C1 segment of cervical spinal cord (tissue), 14 donors: ENCODE measurements at regions not wholly inside any gene's neighbourhood (a gene's known extent, or its start where the extent isn't known, plus 50 kb on each side); places are given as distances from the start of the nearest gene placed in this dataset.
"Not testable (repeated sequence)": the region's sequence is repeated elsewhere in the genome, so short reads cannot be mapped to it uniquely, and the experiment has no call there.

Experiments used
- DNase-seq, 14 donors: peaks; one replicate each; lab custom pipeline; 2025; lab: John Stamatoyannopoulos, UW

- no peak for DNase-seq
Measured at GRCh38 chr6:94251878-94252277, 832.5 kb upstream of the EPHA7 start.

- no peak for DNase-seq
Measured at GRCh38 chr6:94245395-94245794, 826.0 kb upstream of the EPHA7 start.

DNA sequence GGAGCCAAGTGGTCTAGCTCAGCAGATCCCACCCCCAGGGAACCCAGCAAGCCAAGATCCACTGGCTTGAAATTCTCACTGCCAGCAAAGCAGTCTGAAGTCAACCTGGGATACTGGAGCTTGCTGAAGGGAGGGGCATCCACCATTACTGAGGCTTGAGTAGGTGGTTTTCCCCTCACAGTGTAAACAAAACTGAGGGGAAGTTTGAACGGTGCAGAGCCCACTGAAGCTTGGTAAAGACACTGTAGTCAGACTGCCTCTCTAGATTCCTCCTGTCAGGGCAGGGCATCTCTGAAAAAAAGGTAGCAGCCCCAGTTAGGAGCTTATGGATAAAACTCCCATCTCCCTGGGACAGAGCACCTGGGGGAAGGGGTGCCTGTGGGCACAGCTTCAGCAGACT, 819.5 kb upstream of the EPHA7 start:
- no peak for DNase-seq

DNA sequence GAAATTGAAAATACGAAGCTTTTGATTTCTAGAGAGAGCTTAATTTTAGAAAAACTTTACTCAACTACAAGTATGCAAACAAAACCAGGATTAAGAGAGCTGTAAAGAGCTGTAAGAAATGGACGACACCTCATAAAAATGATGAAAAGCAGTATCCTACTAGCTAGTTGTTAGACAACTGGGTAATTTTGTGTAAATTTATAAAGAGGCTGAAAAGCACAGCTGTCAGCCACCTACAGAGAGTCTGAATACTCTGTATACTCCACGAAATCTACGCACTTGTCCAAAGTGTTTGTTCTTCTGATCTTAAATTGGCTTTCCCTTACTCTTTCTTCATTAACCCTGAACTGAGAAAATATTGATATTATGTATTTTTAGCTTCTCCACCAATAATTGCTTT, 808.4 kb upstream of the EPHA7 start:
- DNase-seq: no peak

- DNase-seq: no peak
Measured at GRCh38 chr6:94217836-94218235, 798.5 kb upstream of the EPHA7 start.

GRCh38 chr6:94215552-94215951, 796.2 kb upstream of the EPHA7 start:
- peak in 1 of 14 donors; percentile 79 for DNase-seq

- no peak for DNase-seq
Measured at GRCh38 chr6:94213226-94213625, 793.9 kb upstream of the EPHA7 start.

- DNase-seq: peak in 1 of 14 donors; percentile 33
Measured at GRCh38 chr6:94196891-94197290, 777.5 kb upstream of the EPHA7 start.

DNA sequence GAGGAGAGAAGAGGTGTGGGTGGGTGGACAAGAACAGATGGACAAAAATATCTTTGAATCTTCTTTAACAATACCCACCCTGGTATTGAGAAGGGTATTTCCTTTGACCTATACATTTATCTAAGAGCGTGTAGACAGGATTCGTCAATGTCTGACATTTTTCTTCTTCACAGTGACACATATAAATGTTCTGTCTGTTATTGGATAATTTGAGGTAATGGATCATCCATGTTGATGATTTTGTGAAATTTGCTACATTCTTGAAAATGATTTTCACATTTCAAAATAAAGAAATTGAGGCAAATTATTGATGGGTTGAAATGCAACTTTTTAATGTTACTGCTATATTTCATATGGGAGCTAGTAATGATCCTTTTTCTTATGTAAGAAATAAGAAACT, 770.7 kb upstream of the EPHA7 start:
- DNase-seq: no peak

DNA sequence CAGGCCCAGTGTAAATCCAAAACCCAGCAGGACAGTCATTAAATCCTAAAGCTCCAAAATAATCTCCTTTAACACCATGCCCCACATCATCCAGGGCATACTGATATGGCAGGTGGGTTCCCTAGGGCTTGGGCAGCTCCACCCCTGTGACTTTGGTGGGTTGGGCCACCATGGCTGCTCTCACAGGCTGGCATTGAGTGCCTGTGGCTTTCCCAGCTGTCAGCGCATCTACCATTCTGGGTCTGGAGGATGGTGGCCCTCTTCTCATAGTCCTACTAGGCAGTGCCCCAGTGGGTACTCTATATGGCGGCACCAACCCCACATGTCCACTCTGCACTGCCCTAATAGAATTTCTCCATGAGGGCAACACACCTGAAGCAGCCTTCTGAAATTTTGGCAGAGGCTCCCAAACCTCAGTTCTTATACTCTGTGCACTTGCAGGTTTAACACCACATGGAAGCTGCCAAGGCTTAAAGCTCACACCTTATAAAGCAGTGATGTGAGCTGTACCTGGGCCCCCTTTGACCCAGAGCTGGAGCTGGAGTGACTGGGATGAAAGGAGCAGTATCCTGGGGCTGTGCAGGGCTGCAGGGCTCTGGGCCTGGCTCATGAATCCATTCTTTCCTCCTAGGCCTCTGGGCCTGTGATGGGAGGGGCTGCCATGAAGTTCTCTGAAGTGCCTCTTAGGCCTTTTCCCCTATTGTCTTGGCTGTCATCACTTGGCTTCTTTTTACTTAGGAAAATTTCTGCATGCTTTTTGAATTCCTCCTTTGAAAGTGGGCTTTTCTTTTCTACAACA, 765.5 kb upstream of the EPHA7 start:
- no peak for DNase-seq

DNA sequence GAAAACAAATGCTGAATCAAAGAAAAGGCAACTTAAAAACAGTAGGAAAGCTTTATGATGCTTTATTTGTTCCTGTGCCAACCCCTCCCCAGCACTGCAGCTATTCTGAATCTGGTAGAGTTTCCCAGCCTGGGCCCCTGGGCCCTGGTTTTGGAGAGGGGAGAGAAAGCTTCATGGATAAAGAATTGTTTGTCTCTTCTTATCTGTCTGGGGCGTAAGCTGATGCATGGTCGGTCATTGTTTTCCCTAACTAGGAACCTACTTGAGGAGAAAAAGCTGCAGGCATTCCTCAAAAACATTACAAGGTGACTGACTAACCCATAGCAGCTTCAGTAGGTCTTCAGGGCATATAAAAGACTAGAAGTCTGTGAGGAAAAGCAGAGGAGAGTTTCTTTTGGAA, 758.1 kb upstream of the EPHA7 start:
- no peak for DNase-seq

GRCh38 chr6:94175465-94175864, 756.1 kb upstream of the EPHA7 start:
- no peak for DNase-seq

DNA sequence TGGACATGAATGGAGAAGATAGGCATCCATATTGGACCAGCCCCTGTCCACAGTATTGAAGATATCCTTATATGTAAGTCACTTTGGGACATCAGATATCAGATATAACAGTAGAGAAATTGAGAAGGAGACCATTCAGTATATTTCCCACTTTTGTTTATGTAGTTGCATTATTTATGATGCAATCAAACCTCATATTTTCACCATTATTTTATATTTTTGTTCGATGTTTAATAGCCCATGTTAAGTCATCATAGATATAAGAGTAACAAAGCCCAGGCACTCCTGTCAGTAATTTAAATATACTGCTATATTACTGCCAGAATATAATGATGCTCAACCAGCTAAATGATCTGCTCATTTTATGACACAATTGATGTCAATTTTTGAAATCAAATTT, 744.5 kb upstream of the EPHA7 start:
- DNase-seq: no peak

DNA sequence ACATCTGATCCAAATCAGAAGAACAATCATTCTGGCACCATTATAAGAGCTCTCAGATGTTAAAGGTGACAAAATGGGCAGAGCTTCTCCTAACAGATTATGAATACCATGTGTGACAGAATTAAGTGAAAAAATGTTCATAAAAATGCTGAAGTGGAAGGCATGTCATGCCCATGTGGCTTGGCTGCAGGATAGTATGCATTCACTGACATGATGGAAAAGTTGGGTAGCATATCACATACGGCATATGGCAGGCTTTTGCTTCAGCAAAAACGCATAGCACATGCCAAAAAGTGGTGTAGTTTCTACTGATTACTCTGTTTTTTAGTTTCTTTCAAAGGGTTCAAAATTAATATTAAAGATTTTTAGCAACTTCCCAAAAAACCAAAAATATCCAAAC, 731.5 kb upstream of the EPHA7 start:
- DNase-seq: no peak

GRCh38 chr6:94144807-94145206, 725.4 kb upstream of the EPHA7 start:
- DNase-seq: no peak

DNA sequence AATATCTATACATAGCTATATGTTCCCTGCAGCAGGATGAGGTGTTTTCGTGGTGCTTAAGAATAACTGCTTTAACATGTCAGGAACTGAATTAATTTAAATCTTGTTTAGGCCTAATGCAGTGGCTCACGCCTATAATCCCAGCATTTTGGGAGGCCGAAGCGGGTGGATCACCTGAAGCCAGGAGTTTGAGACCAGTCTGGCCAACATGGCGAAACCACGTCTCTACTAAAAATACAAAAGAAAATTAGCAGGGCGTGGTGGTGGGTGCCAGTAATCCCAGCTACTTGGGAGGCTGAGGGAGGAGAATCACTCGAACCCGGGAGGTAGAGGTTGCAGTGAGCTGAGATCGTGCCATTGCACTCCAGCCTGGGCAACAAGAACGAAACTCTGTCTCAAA, 717.8 kb upstream of the EPHA7 start:
- not testable (repeated sequence) for DNase-seq

DNA sequence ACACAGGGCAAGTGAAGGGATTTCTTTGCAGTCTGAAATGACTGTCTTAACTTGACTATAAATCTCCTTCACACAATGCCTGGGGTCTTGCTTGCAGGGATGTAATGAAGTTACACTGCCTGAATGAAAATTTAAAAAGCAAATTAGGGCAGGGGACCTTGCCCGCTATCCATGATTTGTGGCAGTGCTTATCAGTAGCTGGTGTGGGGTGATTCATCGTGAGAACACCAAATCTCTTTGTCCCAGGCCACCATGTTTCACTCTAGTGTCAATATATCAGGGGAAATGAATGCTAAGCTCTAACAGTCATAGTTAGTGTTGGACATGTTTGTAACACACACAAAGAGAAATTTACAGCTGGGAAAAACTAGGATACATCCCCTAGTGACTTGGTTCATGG, 713.7 kb upstream of the EPHA7 start:
- no peak for DNase-seq

DNA sequence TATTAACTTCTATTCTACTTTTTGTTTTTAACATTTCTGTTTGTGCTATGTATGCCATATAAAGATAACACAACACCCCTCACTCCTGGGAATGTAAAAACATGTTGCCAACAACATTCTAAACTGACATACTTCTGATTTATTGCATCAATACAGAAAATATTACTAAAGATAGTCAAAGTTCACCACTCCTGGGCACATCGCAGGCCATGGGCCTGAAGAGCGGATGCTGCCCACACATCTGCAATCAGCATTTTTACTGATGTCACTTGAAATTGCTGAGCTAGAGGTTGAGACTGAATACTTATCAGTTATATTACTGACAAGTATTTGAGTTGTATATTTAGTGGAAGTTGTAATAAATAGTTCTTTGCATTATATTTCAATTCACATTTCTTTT, 711.9 kb upstream of the EPHA7 start:
- no peak for DNase-seq

- peak in 2 of 14 donors; percentile 4 to 34 for DNase-seq
Measured at GRCh38 chr6:94130478-94130877, 711.1 kb upstream of the EPHA7 start.

GRCh38 chr6:94129926-94130325, 710.6 kb upstream of the EPHA7 start:
- no peak for DNase-seq

DNA sequence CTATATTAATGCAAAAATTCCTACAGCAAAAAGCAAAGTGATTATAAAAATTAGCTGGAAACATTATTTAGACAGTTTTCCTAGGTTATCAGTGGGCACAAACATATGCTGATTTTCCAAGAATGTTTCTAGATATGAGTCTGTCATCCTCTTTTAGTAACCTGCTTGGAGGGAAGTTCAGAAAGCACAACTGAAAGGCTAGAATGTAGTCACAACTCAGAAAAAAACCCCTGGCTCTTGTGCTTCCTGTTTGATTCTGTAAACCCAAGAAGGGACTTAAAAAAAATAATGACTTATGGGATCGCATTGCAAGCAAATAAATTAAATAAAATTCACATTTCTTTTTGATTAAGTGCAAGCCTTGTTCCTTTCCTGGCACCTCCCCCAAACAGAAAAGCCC, 708.4 kb upstream of the EPHA7 start:
- no peak for DNase-seq

DNA sequence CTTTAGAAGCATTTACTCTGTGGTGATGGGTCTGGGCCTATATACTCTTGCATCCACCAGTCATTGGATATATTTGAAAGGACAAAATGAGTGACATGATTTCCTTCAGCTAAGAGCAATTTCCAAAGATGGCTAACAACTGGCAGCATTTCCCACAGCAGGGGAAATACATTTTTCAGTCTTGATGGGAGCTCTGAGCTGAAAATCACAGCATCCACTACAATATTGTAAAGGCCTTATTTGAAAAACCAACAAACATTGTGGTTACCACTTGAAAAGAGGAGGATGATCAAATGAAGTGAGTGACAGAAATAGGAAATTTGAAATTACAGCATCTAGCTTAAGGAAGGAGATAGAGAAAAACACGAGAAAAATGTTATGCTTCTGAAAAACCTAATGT, 705.0 kb upstream of the EPHA7 start:
- DNase-seq: no peak

DNA sequence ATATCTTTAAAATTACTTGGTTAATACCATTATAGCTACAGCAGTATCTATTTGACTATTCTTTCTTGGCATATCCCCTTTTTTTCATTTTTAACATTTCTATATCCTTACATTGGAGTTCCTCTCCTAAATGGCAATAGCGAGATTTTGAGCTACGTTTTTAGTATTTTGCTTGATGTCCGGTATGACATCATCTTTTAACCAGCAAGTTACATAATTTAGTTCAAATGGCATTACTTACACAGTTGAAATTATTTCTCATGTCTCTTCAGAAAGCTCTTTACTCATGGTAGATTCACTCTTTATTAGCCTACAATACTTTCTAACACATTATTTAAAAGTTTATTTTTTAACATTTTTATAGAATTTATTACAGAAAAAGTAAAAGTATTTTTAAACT, 701.7 kb upstream of the EPHA7 start:
- DNase-seq: no peak

DNA sequence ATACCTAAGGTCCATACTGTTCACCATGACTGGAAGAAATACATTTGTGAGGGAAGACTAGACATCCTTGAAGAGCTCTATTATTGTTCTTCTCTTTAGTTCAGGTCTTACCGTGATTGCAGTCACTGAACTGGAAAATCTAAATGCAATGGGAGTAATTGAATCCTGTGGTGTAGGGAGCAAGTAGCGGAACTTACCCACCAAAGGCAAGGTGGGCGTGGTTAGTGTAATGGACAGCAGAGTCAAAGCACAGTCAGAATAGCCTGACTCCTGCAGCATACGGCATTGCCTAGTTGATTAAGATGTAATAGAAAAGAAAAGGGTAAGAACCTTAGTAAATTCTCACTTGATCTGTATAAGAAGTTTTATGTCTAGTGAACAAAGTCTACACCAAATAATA, 679.7 kb upstream of the EPHA7 start:
- no peak for DNase-seq
